Liver (tissue), 8 donors: ENCODE measurements at regions not wholly inside any gene's neighbourhood (a gene's known extent, or its start where the extent isn't known, plus 50 kb on each side); places are given as distances from the start of the nearest gene placed in this dataset.

Experiments
- DNase-seq: peaks from one replicate; pipeline ENCODE4 v3.0.0-alpha.2; 2017; ENCODE audit warnings: low spot score
- H3K27ac ChIP-seq, 2 donors: one replicate each; pipeline ENCODE4 v1.7.0; 2013; ENCODE audit warnings: inconsistent platforms in 2 of 2, low read length in 2 of 2, control low read depth in 1 of 2, low read depth in 1 of 2, mild to moderate bottlenecking in 1 of 2
- H3K27me3 ChIP-seq, 4 donors: one replicate each; pipeline versions ENCODE4 v1.6.1 to v1.7.0; 2013; ENCODE audit warnings: low read length in 3 of 4, inconsistent platforms in 1 of 4, mild to moderate bottlenecking in 1 of 4, moderate library complexity in 1 of 4; ENCODE audit not compliant: control insufficient read depth in 4 of 4, insufficient read depth in 4 of 4
- H3K36me3 ChIP-seq, 4 donors: one replicate each; pipeline versions ENCODE4 v1.6.1 to v1.7.0; 2013; ENCODE audit warnings: low read length in 3 of 4, mild to moderate bottlenecking in 3 of 4, low read depth in 1 of 4, moderate library complexity in 1 of 4; ENCODE audit not compliant: control insufficient read depth in 4 of 4, insufficient read depth in 3 of 4
- H3K4me1 ChIP-seq, 4 donors: one replicate each; pipeline versions ENCODE4 v1.6.1 to v1.7.0; 2013; ENCODE audit warnings: low read length in 3 of 4, mild to moderate bottlenecking in 3 of 4, moderate library complexity in 1 of 4; ENCODE audit not compliant: control insufficient read depth in 4 of 4, insufficient read depth in 4 of 4
- H3K4me3 ChIP-seq, 3 donors: one replicate each; pipeline versions ENCODE4 v1.6.1 to v1.7.0; 2013; ENCODE audit warnings: low read length in 3 of 3, control low read depth in 1 of 3, low read depth in 1 of 3, mild to moderate bottlenecking in 1 of 3
- H3K9ac ChIP-seq, 2 donors: one replicate each; pipeline ENCODE4 v1.7.0; 2013; ENCODE audit warnings: low read length in 2 of 2, mild to moderate bottlenecking in 2 of 2, moderate library complexity in 2 of 2, control low read depth in 1 of 2, low read depth in 1 of 2
- H3K9me3 ChIP-seq, 4 donors: one replicate each; pipeline versions ENCODE4 v1.6.1 to v1.7.0; 2013; ENCODE audit warnings: low read length in 3 of 4; ENCODE audit not compliant: control insufficient read depth in 4 of 4
- CTCF ChIP-seq: fragments of 150-350 bp; IDR thresholded peaks from 2 replicates; pipeline ENCODE4 v1.5.1; 2017; ENCODE audit warnings: improper control_type of control experiment, low read depth, low read length; ENCODE audit not compliant: missing input control
- FOXA1 ChIP-seq: IDR thresholded peaks from 2 replicates; pipeline ENCODE4 v1.6.1; 2016; ENCODE audit warnings: antibody characterized with exemption
- HNF4A ChIP-seq, 2 donors: conservative IDR thresholded peaks; 2 replicates each; pipeline ENCODE4 v1.6.1; 2016; ENCODE audit warnings: antibody characterized with exemption in 2 of 2, mild to moderate bottlenecking in 2 of 2
- HNF4G ChIP-seq: IDR thresholded peaks from 2 replicates; pipeline ENCODE4 v1.6.1; 2016; ENCODE audit warnings: antibody characterized with exemption
- JUND ChIP-seq, 2 donors: IDR thresholded peaks; 2 replicates each; pipeline ENCODE4 v1.6.1; 2016; ENCODE audit warnings: antibody characterized with exemption in 2 of 2
- MAX ChIP-seq: IDR thresholded peaks from 2 replicates; pipeline ENCODE4 v1.6.1; 2016; ENCODE audit warnings: antibody characterized with exemption
- NR2F2 ChIP-seq: IDR thresholded peaks from 2 replicates; pipeline ENCODE4 v1.6.1; 2016; ENCODE audit warnings: antibody characterized with exemption
- RAD21 ChIP-seq, 2 donors: IDR thresholded peaks; 2 replicates each; pipeline ENCODE4 v1.6.1; 2016; ENCODE audit warnings: antibody characterized with exemption in 2 of 2, mild to moderate bottlenecking in 2 of 2
- REST ChIP-seq: IDR thresholded peaks from 2 replicates; pipeline ENCODE4 v1.6.1; 2016; ENCODE audit warnings: antibody characterized with exemption, mild to moderate bottlenecking
- RXRA ChIP-seq, 2 donors: IDR thresholded peaks; 2 replicates each; pipeline ENCODE4 v1.6.1; 2017 to 2018; ENCODE audit warnings: antibody characterized with exemption in 2 of 2, mild to moderate bottlenecking in 1 of 2
- SP1 ChIP-seq: IDR thresholded peaks from 2 replicates; pipeline ENCODE4 v1.6.1; 2018; ENCODE audit warnings: antibody characterized with exemption, mild to moderate bottlenecking
- TAF1 ChIP-seq: conservative IDR thresholded peaks from 2 replicates; pipeline ENCODE4 v1.6.1; 2016; ENCODE audit warnings: antibody characterized with exemption, mild to moderate bottlenecking
- ZBTB33 ChIP-seq: IDR thresholded peaks from 2 replicates; pipeline ENCODE4 v1.6.1; 2016; ENCODE audit warnings: antibody characterized with exemption
- WGBS: extraction: QIAGEN DNeasy Blood & Tissue Kit; methylation state at CpG from one replicate; pipeline ENCODE4 v1.1.7; 2013; 5-methylcytosine and 5-hydroxymethylcytosine counted together
- donor health status: healthy.
- donor health status: healthy.
- donor health status: healthy.
- donor health status: healthy.
- donor health status: healthy.

GRCh38 chr14:101380512-101380911 is 180.8 kb upstream of the DIO3 start:
- 89% methylated on average over 3 of the region's 3 CpGs for WGBS
- Histone ChIP-seq H3K27ac (no peak overlapping the region), H3K9me3 (peaks cover 0 to 6% (median 0%) of the 10 kb centered on the region in 4 donors), H3K36me3 (no peaks in the 10 kb centered on the region), H3K4me3 (no peak overlapping the region), H3K4me1 (no peaks in the 10 kb centered on the region), H3K27me3 (no peaks in the 10 kb centered on the region), H3K9ac (no peak overlapping the region)
- TF ChIP-seq TAF1 (no peak), NR2F2 (no peak), ZBTB33 (no peak), JUND (IDR thresholded peaks at IDR 0.05) (no peak), MAX (no peak), RAD21 (IDR thresholded peaks at IDR 0.05) (no peak), SP1 (no peak), REST (no peak), RXRA (IDR thresholded peaks at IDR 0.05) (no peak), HNF4A (conservative IDR thresholded peaks at IDR 0.05) (no peak), FOXA1 (no peak)
- DNase-seq: no peak

GRCh38 chr14:101380940-101381339 is 180.4 kb upstream of the DIO3 start:
- Histone ChIP-seq H3K27ac (no peak overlapping the region), H3K9ac (no peak overlapping the region), H3K4me3 (no peak overlapping the region), H3K27me3 (no peaks in the 10 kb centered on the region), H3K9me3 (peaks cover 0 to 6% (median 0%) of the 10 kb centered on the region in 4 donors), H3K4me1 (no peaks in the 10 kb centered on the region), H3K36me3 (no peaks in the 10 kb centered on the region)
- DNase-seq: no peak
- TF ChIP-seq RXRA (IDR thresholded peaks at IDR 0.05) (no peak), HNF4G (no peak), CTCF (no peak), SP1 (no peak), ZBTB33 (no peak)
